ENCODE measurements at regions not wholly inside any gene's neighbourhood (a gene's known extent, or its start where the extent isn't known, plus 50 kb on each side); places are given as distances from the start of the nearest gene placed in this dataset.

DNA sequence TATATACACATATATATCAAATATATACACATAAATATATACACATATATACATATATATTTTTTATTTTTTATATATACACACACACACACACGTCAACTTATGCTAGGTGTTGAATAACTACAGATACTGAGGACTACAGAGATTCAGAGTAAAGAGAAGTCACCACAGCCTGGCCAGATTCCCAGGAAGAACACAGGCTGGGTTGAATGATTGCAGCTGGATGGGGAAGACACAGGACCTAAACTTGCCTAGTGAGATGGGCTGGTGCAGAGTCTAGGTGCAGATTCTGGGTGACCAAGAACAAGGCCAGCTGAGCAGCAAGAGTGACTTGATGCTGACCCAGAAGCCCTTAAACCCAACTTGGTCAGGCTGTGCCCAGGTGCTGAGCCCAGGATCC is 241.3 kb downstream of the KCTD12 start:
- Histone ChIP-seq H3K4me1 (no peaks in the 10 kb centered on the region), H3K4me3 (no peak overlapping the region), H3K27me3 (no peaks in the 10 kb centered on the region), H3K27ac (no peak overlapping the region), H3K36me3 (no peaks in the 10 kb centered on the region), H3K9me3 (no peaks in the 10 kb centered on the region)
- TF ChIP-seq, protein P1, sequence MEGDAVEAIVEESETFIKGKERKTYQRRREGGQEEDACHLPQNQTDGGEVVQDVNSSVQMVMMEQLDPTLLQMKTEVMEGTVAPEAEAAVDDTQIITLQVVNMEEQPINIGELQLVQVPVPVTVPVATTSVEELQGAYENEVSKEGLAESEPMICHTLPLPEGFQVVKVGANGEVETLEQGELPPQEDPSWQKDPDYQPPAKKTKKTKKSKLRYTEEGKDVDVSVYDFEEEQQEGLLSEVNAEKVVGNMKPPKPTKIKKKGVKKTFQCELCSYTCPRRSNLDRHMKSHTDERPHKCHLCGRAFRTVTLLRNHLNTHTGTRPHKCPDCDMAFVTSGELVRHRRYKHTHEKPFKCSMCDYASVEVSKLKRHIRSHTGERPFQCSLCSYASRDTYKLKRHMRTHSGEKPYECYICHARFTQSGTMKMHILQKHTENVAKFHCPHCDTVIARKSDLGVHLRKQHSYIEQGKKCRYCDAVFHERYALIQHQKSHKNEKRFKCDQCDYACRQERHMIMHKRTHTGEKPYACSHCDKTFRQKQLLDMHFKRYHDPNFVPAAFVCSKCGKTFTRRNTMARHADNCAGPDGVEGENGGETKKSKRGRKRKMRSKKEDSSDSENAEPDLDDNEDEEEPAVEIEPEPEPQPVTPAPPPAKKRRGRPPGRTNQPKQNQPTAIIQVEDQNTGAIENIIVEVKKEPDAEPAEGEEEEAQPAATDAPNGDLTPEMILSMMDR (IDR thresholded peaks at IDR 0.05): no peak
- DNase-seq (ENCODE audit: low spot score): no peak

DNA sequence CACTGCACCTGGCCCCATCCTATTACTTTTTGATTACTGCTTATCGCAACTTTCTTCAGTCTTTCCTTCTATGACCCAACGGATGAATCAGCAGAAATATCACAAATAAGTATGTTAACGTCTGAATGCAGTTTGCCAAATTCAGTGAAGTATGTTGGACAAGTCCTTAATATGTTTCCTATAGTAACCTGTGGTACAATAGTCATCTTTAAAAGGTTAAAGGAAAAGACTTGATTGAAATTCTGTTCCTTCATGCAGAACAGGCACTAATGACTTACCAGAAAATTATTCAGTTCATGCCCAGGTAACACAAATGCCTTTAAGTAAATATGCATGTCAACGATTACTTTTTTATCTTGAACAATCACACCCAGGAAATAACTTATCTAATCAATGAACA is 242.6 kb downstream of the KCTD12 start:
- Histone ChIP-seq H3K9me3 (no peaks in the 10 kb centered on the region), H3K4me3 (no peak overlapping the region), H3K4me1 (no peaks in the 10 kb centered on the region), H3K27ac (no peak overlapping the region), H3K36me3 (no peaks in the 10 kb centered on the region), H3K27me3 (no peaks in the 10 kb centered on the region)
- TF ChIP-seq, protein P1 (IDR thresholded peaks at IDR 0.05): no peak
- no peak for DNase-seq (ENCODE audit: low spot score)

DNA sequence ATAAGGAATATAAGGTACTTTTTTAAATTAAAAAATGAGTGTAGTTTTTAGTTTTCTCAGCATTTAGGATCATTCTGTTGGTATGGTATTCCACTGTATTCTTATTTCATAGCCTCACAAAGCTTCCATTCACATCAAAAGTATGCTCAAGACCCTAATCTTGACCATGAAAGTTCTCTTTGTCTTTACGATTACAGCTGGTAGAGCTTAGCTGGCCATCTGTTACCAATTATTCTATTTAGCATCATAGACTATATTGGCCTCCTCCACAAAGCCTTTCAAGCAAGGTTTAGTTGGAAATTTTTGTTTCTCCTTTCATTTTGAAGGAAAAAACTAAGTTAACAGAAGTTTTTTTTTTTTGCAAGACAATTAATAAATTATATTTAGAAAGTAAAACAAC is 245.1 kb downstream of the KCTD12 start:
- H3K27me3 ChIP-seq: no peaks in the 10 kb centered on the region
- H3K4me1 ChIP-seq: peaks cover 0 to 2% of the 10 kb centered on the region in 2 donors
- no peak overlapping the region for H3K27ac ChIP-seq
- TF ChIP-seq, protein P1 (IDR thresholded peaks at IDR 0.05): no peak
- no peaks in the 10 kb centered on the region for H3K36me3 ChIP-seq
- no peak overlapping the region for H3K4me3 ChIP-seq
- no peak for DNase-seq (ENCODE audit: low spot score)
- no peaks in the 10 kb centered on the region for H3K9me3 ChIP-seq

DNA sequence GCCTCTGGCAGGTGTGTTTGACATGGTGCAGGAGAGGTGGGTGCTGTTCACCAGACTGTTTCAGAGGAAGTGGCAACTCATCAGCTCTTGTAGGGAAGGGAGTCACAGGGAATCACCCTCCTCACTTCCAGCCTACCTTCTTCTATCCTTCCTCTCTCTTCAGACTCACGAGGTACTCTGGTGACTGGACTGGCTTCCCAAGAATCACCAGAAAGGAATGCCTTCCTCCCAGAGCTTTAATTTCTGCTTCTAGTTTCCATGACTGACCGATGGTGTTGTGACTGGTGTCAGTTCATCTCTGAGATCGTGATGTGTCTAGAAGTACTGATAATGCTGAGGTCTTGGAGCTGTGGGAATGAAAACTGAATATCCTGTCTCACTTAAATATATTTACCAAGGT is 247.3 kb downstream of the KCTD12 start:
- H3K27ac ChIP-seq: no peak overlapping the region
- no peaks in the 10 kb centered on the region for H3K9me3 ChIP-seq
- H3K4me1 ChIP-seq: peaks cover 0 to 6% of the 10 kb centered on the region in 2 donors
- H3K4me3 ChIP-seq: no peak overlapping the region
- H3K36me3 ChIP-seq: no peaks in the 10 kb centered on the region
- DNase-seq (ENCODE audit: low spot score): no peak
- H3K27me3 ChIP-seq: no peaks in the 10 kb centered on the region
- TF ChIP-seq, protein P1 (IDR thresholded peaks at IDR 0.05): no peak

DNA sequence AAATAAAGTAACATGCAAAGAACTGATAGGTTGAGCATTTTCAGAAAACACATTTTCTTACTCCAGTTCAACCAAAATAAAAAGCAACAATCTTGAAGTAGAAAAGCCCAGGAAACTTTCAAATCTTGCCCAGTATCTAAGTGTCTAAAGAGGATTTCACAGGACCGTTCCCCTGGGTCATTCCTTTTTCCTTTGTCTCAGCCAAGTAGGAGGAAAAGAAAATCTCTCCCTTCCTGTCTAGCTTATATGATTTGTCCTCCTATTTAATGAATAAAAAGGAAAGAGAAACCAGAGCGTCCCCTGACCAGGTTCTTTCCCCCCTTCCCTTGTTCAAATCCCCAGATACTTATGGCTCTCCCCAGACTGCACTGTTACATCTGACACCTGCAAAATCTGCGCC is 248.0 kb downstream of the KCTD12 start:
- H3K9me3 ChIP-seq: no peaks in the 10 kb centered on the region
- no peak for DNase-seq (ENCODE audit: low spot score)
- H3K36me3 ChIP-seq: no peaks in the 10 kb centered on the region
- H3K4me1 ChIP-seq: peaks cover 0 to 6% of the 10 kb centered on the region in 2 donors
- no peaks in the 10 kb centered on the region for H3K27me3 ChIP-seq
- no peak overlapping the region for H3K27ac ChIP-seq
- TF ChIP-seq, protein P1 (IDR thresholded peaks at IDR 0.05): no peak
- H3K4me3 ChIP-seq: no peak overlapping the region

DNA sequence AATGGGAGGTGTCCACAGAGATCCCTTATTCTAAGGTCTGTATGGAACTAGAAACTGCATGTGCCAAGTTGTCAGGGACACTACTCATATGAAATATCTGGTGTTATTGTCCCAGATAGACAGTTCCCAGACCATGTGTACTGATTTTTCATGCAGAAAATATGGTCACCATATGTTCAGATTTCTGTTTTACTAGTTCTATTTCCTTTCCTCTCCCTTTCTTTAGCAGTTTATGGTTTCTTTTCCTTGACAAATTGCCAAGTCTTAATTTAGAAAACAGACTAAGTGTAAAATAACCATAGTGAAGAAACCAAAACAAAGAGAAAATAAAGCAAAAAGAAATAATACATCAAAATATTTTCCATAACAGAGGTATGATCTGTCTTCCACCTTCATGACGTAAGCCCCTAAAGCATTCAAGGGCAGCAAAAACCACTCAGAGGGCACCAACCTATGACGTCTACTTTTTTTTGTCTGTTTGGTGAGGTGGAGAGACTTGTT is 248.5 kb downstream of the KCTD12 start:
- Histone ChIP-seq H3K27ac (no peak overlapping the region), H3K9me3 (no peaks in the 10 kb centered on the region), H3K4me3 (no peak overlapping the region), H3K4me1 (peaks cover 0 to 6% of the 10 kb centered on the region in 2 donors), H3K36me3 (no peaks in the 10 kb centered on the region), H3K27me3 (no peaks in the 10 kb centered on the region)
- TF ChIP-seq, protein P1 (IDR thresholded peaks at IDR 0.05): no peak
- DNase-seq (ENCODE audit: low spot score): no peak

Data from right atrium auricular region (tissue), 2 donors.